Neural cell (in vitro differentiated cells): ENCODE measurements at regions not wholly inside any gene's neighbourhood (a gene's known extent, or its start where the extent isn't known, plus 50 kb on each side); places are given as distances from the start of the nearest gene placed in this dataset.

Source experiments
- CTCF ChIP-seq: fragments of 450-650 bp; IDR thresholded peaks from 2 replicates; pipeline ENCODE4 v1.5.1; 2014; ENCODE audit warnings: antibody characterized with exemption, mild to moderate bottlenecking, moderate library complexity; ENCODE audit not compliant: poor library complexity, severe bottlenecking
- EP300 ChIP-seq: fragments of 450-650 bp; conservative IDR thresholded peaks from 2 replicates; pipeline ENCODE4 v1.6.1; 2014; ENCODE audit warnings: antibody characterized with exemption, mild to moderate bottlenecking, moderate library complexity; ENCODE audit not compliant: poor library complexity, severe bottlenecking
- EZH2 ChIP-seq: fragments of 200-600, 300-800 bp; shearing (Covaris generic), sonication (generic); IDR thresholded peaks from 2 replicates; pipeline ENCODE4 v1.6.1; 2014; ENCODE audit warnings: antibody characterized with exemption, low read length, borderline replicate concordance, mild to moderate bottlenecking; ENCODE audit not compliant: insufficient read depth, poor library complexity, severe bottlenecking
- MXI1 ChIP-seq: fragments of 450-650 bp; conservative IDR thresholded peaks from 2 replicates; pipeline ENCODE4 v1.6.1; 2014; ENCODE audit warnings: antibody characterized with exemption, mild to moderate bottlenecking; ENCODE audit not compliant: poor library complexity, severe bottlenecking
- POLR2AphosphoS5 ChIP-seq: IDR thresholded peaks from 2 replicates; pipeline ENCODE4 v1.6.1; 2012
- RAD21 ChIP-seq: fragments of 450-650 bp; conservative IDR thresholded peaks from 2 replicates; pipeline ENCODE4 v1.6.1; 2014; ENCODE audit warnings: antibody characterized with exemption, mild to moderate bottlenecking, moderate library complexity
- REST ChIP-seq: IDR thresholded peaks from 2 replicates; pipeline ENCODE4 v1.6.1; 2012; ENCODE audit warnings: borderline replicate concordance
- SMC3 ChIP-seq: fragments of 450-650 bp; conservative IDR thresholded peaks from 2 replicates; pipeline ENCODE4 v1.6.1; 2014; ENCODE audit warnings: antibody characterized with exemption, mild to moderate bottlenecking, moderate library complexity; ENCODE audit not compliant: poor library complexity
- TAF1 ChIP-seq: IDR thresholded peaks from 2 replicates; pipeline ENCODE4 v1.6.1; 2012; ENCODE audit warnings: low read depth

GRCh38 chr17:71917715-71918114 is 203.1 kb upstream of the SOX9 start:
- TF ChIP-seq EP300 (no peak), CTCF (no peak), REST (no peak), SMC3 (no peak), POLR2AphosphoS5 (no peak), RAD21 (no peak), EZH2 (no peak), TAF1 (no peak), MXI1 (no peak)
